ENCODE measurements at regions not wholly inside any gene's neighbourhood (a gene's known extent, or its start where the extent isn't known, plus 50 kb on each side); places are given as distances from the start of the nearest gene placed in this dataset.

DNA sequence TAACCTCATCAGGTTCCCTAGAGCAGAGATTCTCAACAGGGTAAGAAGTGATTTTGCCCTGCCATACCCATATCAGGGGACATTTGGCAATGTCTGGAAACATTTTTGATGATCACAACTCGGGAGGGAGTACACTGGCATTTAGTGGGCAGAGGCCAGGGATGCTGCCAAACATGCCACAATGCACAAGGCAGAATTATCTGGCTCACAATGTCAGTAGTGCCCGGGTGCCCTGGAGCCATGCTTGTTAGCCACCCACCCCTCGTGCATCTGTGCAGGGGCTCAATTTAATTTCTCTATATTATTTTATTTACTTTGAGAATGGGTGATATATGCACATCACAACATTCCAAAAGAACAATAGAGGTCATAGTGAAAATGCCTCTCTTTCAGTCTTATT, 82.0 kb upstream of the DHX15 start:
- DNase-seq (ENCODE audit: extremely low read depth in 1 of 2, low read depth in 1 of 2) = no peak

DNA sequence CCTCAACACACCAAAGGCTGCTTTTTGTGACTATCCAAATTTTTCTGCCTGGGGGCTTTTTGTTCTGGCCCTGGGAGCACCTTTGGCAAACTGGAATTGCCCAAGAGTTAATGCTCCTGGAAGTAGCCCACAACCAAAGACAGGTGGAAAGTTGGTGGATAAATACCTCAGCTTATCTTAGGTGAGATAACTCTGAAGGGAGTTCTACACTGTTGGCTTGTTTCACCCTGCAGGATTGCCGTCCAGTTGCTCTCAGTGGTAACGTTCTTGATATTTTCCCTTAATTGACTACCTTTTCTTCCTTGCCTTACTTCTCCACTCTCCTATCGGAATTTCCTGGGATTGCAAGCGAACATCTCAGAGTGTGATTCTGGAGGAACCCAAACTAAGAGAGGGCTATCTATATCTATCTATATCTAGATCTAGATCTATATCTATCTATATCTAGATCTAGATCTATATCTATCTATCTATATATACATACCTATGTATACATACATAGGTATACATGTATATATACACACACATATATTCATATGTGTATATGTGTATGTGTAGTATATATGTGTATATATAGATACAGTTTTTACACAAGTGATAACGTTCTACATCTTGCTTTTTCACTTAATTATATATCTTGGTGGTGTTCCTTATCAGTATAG, 82.6 kb upstream of the DHX15 start:
- DNase-seq (ENCODE audit: extremely low read depth in 1 of 2, low read depth in 1 of 2) = no peak

DNA sequence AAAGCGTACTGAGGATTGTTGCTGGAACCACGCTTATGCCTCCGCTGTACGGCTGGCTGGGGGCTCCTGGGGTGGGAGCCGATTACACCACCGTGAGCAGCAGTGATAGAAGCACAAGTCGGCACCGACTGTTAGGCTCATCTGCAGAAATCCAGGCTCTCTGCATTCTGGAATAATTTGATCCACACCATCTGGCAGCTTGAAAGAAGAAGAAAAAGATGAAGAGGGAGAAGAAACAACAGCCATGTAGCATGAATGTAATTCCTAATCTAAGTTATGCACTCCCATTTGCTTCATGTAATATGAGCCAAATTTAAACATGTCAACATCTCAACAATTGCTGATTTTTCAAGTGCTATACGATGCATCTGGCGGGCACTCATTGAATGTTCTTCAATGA, 84.6 kb upstream of the DHX15 start:
- no peak for DNase-seq (ENCODE audit: extremely low read depth in 1 of 2, low read depth in 1 of 2)

DNA sequence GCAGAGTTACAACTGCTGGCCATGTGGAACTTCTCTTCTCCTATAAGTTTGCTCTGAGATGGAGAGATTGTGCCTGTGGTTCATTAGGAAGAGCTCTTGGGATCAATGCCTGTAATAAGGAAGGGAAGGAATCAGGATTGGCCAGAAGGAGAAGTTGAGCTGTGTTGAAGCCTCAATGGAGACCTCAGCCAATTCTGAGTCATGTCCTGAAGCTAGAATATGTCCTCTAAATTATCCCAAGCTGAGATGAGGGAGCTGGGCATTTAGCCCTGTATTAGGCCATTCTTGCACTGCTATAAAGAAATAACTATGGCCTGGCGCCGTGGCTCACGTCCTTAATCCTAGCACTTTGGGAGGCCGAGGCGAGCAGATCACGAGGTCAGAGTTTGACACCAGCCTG, 85.4 kb upstream of the DHX15 start:
- no peak for DNase-seq (ENCODE audit: extremely low read depth in 1 of 2, low read depth in 1 of 2)

DNA sequence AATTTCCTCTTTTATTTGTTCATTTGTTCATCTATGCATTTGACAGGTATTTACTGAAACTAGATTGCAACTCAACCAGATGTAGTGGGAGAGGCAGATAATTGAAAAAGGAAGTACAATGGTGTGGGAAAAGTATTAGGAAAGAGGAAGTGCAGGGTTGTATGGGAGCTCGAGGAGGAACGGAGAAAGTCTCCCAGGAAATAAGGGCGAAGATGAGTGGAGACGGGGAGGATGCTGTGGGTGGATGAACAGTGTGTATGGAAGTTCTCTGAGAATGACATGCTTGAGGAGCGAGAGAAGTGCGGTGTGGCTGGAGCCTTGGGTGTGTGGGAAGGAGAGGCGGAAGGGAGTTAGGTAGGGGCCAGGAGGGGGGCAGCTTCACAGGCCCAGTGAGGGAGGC, 87.5 kb upstream of the DHX15 start:
- DNase-seq (ENCODE audit: extremely low read depth in 1 of 2, low read depth in 1 of 2) = no peak

DNA sequence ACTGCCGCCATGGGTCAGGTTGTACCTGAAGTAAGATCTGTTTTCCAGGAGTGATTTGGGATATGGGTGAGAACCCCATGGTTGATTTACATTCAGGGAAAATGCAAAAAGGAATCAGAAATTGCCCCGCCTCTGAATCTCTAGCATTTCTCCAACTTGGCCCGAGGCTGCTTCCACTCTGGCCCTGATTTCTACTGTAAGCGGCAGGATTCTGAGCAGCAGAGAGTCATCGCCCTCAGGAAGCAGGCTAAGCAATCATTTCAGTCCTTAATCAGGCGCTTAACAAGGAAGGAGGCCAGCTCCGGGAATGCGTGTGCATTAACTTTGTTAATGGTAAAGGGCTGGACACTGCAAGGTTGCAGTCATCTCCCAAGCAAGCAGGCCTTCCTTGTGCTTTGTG, 88.5 kb upstream of the DHX15 start:
- no peak for DNase-seq (ENCODE audit: extremely low read depth in 1 of 2, low read depth in 1 of 2)

DNA sequence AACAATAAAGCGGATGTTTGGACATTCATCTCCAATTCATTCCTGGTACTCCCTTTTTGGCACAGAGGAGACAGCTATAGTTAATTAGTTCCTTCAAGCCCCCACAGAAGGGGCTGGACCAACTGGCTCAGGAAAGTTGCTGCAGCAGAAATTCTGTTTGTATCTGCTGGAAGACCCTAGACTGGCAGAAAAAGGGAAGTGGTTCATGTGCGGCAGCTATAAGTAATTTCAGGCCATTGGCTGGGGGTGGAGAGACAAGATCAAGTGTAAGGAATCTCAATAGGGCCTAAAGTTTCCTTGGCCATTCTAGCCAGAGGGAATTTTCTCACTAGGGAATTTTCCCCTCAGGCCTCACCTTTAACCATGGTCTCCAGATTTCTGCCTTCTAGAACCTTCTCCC, 89.9 kb upstream of the DHX15 start:
- no peak for DNase-seq (ENCODE audit: extremely low read depth in 1 of 2, low read depth in 1 of 2)

DNA sequence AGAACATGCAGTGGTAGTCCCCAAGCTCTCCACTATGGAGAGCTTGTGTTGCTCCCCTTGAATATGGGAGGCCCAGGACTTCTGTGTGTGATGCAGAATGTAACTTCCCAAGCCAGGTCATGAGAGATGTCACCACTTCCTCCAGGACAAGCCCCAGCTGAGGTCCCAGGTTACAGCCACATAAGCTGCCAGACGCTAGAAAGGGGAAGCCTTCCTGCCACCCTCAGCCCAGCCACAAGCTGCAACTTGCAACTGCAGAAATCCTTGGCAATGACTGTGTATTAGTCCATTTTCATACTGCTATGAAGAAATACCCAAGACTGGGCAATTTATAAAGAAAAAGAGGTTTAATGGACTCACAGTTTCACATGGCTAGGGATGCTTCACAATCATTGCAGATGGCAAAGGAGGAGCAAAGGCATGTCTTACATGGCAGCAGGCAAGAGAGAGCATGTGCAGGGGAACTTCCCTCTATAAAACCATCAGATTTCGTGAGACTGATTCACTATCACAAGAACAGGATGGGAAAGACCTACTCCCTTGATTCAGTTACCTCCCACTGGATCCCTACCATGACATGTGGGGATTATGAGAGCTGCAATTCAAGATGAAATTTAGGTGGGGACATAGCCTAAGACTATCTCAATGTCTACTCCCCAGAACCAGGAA, 91.5 kb upstream of the DHX15 start:
- no peak for DNase-seq (ENCODE audit: extremely low read depth in 1 of 2, low read depth in 1 of 2)

DNA sequence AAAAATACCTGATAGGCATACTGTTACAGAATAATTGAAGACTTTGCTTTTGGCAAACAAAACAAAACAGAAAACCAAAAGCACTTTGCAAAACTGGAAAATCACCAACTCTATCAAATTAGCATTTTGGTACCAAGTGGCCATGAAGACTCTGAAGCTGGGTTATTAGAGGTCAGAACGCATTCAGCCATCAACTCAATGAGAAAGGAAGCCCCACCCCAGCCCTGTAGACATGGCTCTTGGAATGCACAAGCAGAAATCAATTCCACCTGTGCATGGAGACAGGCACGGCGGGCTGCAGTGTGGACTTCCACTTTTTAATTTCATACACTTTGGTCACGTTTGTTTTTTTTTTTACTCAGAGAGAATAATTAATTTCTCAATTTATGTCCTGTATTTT, 93.6 kb upstream of the DHX15 start:
- DNase-seq (ENCODE audit: extremely low read depth in 1 of 2, low read depth in 1 of 2) = no peak

DNA sequence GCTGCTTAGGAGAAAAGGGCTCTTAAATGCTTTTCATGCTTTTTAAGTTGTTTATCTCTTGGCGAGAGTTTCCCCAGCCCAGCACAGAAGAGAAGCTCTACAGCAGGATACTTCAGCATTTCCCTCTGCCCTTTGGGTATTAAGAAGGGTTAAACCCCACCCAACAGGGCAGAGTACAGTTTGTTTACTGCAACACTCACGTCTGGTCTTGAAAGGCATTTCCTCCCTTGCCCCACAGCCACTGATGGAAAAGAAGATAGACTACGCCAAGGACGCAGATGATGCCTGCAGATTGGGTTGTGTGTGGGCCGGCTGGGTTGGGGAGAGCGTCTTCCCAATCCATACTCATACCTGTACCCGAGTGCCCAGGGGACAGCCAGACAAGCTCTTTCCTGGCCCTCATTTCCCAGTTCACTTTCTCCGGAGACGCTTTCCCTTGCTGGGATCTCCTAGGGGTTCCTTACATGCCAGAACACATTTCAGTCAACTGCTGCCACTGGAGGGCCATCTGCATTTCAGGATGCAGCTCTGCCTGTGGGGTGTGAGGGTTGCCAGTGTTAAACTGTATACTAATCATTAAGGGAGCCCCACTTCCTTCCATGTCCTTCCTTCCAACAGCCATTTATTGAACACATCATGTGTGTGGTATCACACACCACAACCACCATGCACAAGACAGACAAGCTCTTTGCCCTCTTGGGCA, 96.5 kb upstream of the DHX15 start:
- DNase-seq (ENCODE audit: extremely low read depth in 1 of 2, low read depth in 1 of 2) = no peak

DNA sequence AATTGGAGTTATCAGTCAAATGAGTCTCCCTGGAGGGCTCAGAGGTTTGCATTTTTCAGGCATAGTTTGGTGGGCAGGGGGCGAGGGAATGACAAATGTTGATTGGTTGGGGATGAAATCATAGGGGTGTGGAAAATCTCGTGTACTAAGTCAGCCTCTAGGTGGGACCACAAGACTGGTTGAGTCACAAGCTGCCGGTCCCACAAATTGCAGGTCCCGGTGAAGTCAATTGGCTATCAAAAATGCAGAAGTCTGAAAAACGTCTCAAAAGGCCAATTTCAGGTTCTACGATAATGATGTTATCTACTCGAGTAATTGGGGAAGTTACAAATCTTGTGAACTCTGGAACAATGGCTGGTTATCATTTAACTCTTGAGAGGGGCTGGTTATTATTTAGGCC, 98.8 kb upstream of the DHX15 start:
- DNase-seq (ENCODE audit: extremely low read depth in 1 of 2, low read depth in 1 of 2) = no peak

DNA sequence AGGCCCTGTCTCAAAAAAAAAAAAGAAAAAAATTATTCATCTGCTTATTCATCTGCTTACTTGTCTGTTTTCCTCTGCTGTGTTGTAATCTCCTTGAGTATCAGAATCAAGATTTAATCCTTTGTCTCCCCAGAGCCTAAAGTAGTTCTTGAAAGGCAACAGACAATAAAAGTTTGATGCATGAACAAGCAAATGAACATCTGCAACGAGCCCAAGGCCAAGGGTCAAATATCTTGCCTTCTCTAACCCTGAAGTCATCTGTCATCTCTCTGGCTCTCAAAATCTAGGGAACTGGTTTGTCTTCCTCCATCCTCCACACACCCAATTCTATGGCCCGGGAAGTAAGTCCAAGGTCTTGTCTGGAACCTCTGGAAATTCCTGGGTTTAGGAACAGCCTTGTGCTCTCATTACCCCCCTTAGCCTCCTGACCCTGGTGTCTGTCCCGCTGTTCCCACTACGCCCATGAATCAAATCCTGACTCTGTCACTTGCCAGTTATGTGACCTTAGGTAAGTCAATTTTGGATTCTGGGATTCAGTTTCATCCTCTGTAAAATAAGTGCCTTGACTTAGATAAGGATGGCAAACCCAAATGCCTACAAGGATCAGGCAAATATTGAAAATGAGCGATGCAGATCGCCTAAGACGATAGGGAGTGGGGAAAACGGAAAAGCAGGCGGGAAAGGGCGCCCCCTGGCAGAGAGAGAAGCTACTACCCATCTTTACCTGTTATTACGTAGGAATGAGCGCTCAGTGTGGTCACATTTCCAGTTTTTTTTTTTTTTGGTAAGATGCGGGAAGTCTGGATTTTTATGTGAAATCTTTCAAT, 102.7 kb upstream of the DHX15 start:
- DNase-seq (ENCODE audit: extremely low read depth in 1 of 2, low read depth in 1 of 2) = no peak

DNA sequence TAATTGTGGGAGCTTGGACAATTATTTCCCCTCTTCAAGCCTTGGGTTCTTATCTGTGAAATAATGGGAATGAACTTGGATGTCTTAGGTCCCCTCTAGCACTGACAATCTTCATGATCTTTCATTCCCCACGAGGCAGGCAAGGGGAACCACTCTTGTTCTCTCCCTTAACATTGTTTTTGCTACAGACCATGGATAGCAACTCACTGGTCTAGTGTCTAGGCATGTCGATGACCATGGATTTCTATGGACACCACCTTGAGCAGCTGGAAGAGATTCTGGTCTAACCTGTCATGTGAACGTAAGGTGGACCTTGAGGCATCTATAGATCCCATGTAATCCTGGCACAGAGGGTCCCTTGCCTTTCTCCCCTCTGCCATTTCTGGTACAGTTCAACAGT, 104.1 kb upstream of the DHX15 start:
- no peak for DNase-seq (ENCODE audit: extremely low read depth in 1 of 2, low read depth in 1 of 2)

DNA sequence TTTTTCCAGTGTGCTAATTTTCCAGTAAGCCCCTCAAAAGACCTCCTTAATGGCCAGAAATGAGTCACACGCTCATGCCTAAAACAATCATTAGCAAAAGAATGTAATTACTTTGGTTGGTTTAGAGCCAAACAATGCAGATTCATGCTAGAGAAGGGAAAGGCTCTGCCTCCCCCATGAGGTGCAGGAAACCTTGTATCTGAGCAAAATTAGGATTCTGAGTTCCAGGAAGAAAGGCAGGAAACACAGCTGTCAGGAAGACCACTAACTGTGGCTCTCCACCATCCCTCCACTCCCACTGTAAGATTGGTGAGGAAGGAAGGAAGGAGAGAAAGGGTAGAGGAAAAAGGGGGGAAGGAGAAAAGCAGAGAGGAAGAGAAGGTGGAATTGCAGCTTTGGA, 104.9 kb upstream of the DHX15 start:
- DNase-seq (ENCODE audit: extremely low read depth in 1 of 2, low read depth in 1 of 2) = no peak

DNA sequence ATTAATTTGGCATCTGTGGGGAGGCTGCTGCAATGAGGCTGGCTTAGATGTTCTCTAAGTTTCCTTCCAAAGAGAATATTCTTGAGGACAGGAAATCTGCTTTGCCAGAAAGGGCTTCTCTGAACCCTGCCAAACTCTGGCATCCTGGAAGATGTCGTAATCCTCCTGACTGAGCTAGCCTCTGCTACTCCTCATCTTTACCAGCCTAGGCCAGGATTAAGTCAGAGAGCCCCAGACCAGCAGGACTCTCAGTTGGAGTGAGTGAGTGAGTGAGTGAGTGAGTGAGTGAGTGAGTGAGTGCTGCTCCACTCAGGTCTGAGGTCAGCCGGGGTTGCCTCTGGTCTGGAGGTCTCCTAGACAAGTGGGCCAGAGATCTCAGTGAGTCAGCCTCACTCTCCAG, 104.9 kb upstream of the SOD3 start:
- DNase-seq (ENCODE audit: extremely low read depth in 1 of 2, low read depth in 1 of 2) = no peak

DNA sequence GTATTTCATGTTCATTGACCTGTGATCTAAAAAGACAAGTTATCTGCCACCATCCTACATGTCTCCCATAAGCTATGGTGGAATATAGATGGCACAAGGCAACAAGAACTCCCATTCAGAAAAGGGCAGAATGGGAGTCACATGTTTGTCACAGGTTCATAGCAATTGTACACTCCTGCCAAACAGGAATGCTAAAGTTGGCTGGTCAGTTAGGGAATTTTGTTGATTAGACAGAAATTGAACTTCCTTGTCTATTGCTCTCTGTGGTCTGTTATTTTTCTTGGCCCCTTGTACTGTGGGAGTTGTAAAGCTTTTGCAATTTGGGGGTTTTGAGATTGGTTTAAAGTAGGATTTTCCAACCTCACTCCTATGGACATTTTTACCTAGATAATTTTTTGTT, 101.7 kb upstream of the SOD3 start:
- no peak for DNase-seq (ENCODE audit: extremely low read depth in 1 of 2, low read depth in 1 of 2)

DNA sequence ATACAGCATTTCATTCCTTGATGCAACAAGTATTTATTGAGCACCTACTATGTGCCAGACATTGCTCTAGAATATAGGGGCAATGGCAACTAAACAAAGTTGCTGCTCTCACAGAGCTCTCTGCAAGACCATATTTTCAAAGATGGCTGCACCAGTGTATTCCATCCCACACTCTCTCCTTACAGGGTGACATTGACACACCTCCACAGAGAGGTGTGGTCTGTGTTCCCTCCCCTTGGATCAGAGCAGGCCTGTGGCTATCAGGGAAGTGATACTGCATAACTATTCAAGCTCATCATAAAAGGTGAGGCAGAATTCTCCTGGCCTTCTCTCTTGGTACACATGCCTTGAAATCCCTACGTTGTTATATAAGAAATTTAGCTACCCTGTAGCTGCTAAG, 95.3 kb upstream of the SOD3 start:
- DNase-seq (ENCODE audit: extremely low read depth in 1 of 2, low read depth in 1 of 2) = no peak

DNA sequence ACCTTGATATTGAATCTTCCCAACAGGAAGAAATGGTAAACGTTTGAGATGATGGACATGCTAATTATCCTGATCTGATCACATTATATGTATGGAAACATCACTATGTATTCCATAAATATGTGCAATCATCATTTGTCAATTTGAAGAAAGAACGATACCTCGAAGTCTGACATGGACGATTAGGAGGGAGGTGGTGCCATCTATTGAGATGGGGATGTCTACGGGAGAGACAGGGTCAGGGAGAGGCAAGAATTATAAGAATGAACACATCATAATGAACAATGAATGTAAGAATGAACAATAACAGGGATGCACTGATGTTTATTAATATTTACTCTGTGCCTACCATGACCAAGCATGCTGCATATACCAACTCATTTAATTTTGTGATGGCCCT, 93.7 kb upstream of the SOD3 start:
- no peak for DNase-seq (ENCODE audit: extremely low read depth in 1 of 2, low read depth in 1 of 2)

DNA sequence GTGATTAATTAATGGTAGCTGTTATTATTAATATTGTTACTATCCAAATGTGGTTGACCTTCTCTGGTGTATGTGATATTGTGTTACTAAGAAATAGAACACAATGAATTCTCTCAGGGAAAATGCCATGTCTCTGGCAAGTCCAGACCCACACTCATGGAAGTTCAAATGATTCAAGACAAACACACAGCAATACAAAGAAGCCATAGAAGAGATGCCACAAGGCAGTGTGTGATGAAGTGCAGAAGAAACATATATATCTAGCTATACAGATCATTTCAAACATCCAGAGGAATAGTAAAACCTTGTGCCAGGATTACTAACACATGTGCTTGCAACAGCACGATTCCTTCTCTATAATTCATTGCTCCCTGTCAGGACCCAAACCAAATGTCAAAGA, 93.1 kb upstream of the SOD3 start:
- DNase-seq (ENCODE audit: extremely low read depth in 1 of 2, low read depth in 1 of 2) = no peak

DNA sequence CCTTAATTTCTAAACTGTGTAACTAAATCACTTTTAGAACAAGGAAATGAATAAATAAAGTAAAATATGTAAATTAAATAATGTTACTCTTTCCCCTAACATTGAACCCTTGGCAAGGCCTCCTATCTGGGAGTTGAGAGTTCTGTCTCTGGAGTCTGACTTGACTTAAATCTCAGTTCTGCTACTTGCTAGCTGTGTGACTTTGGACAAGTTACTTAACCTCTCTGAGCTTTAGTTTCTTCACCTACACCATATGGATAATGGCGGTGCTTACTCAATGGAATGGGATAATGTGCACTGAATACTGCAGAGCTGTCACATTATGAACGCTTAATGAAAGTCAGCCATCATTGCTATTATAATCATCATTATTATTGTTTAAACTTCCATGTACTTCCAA, 92.1 kb upstream of the SOD3 start:
- no peak for DNase-seq (ENCODE audit: extremely low read depth in 1 of 2, low read depth in 1 of 2)

DNA sequence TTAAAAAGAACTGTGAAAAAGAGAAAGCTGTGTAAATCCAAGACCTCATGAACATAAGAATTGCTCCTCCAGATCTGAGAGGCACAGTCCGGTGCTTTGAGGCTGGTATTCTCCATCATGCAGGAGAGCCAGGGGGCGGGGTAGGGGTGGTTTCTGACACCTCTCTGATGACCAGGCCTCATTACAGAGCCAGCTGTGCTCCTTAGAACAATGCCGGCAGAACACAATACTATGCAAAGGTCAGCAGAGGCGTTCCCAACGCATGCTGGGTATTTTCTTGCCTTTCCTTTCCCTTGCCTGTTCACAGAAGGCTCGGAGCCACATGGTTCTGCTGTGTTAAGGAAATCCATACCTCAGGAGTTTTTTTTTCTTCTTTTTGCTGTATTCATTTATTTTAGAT, 91.2 kb upstream of the SOD3 start:
- DNase-seq (ENCODE audit: extremely low read depth in 1 of 2, low read depth in 1 of 2) = no peak

Data from stimulated activated CD8-positive, alpha-beta memory T cell treated with anti-CD3 and anti-CD28 coated beads, Interleukin-7, amount 100 ng/mL, for 48 hours (primary cell).